Loucy (cell line): ENCODE measurements at regions not wholly inside any gene's neighbourhood (a gene's known extent, or its start where the extent isn't known, plus 50 kb on each side); places are given as distances from the start of the nearest gene placed in this dataset.
"Not testable (repeated sequence)": the region's sequence is repeated elsewhere in the genome, so short reads cannot be mapped to it uniquely, and the experiment has no call there.

Source experiments
- EZH2phosphoT487 ChIP-seq: fragments of 200-600 bp; IDR thresholded peaks from 2 replicates; pipeline ENCODE4 v1.6.1; 2018; ENCODE audit warnings: antibody characterized with exemption, mild to moderate bottlenecking, moderate library complexity, borderline replicate concordance
- TF ChIP-seq, protein P1 (sequence below): fragments of 200-600 bp; sonication (generic); conservative IDR thresholded peaks from 2 replicates; pipeline ENCODE4 v1.5.1; 2014; ENCODE audit warnings: mild to moderate bottlenecking, antibody characterized with exemption, low read length

DNA sequence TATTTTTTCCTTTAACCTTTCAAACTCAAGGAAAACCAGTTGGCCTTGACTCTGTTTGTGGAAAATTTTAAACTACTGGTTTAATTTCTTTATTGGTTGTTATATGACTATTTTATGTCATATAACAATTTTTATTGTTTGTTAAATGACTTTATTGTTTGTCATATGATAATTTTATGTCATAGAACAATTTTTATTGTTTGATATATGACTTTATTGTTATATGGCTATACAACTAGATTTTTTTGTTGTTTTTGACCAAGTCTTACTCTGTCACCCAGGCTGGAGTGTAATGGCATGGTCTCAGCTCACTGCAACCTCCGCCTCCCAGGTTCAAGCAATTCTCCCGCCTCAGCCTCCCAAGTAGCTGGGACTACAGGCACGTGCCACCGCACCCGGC lies 61.1 kb upstream of the TRIM77 start:
- TF ChIP-seq, protein P1, sequence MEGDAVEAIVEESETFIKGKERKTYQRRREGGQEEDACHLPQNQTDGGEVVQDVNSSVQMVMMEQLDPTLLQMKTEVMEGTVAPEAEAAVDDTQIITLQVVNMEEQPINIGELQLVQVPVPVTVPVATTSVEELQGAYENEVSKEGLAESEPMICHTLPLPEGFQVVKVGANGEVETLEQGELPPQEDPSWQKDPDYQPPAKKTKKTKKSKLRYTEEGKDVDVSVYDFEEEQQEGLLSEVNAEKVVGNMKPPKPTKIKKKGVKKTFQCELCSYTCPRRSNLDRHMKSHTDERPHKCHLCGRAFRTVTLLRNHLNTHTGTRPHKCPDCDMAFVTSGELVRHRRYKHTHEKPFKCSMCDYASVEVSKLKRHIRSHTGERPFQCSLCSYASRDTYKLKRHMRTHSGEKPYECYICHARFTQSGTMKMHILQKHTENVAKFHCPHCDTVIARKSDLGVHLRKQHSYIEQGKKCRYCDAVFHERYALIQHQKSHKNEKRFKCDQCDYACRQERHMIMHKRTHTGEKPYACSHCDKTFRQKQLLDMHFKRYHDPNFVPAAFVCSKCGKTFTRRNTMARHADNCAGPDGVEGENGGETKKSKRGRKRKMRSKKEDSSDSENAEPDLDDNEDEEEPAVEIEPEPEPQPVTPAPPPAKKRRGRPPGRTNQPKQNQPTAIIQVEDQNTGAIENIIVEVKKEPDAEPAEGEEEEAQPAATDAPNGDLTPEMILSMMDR = not testable (repeated sequence)
- not testable (repeated sequence) for TF ChIP-seq EZH2phosphoT487
